ENCODE measurements at regions not wholly inside any gene's neighbourhood (a gene's known extent, or its start where the extent isn't known, plus 50 kb on each side); places are given as distances from the start of the nearest gene placed in this dataset.

- TF ChIP-seq CTCF (conservative IDR thresholded peaks at IDR 0.05; ENCODE audit: low read length) (no peak), EZH2phosphoT487 (IDR thresholded peaks at IDR 0.05; ENCODE audit: borderline replicate concordance, low read depth, low read length) (no peak)
Observed at GRCh38 chr4:15161439-15161838, 159.2 kb downstream of the CPEB2 start.

Data from OCI-LY7 (cell line).